SU-DHL-6 (cell line): ENCODE measurements at regions not wholly inside any gene's neighbourhood (a gene's known extent, or its start where the extent isn't known, plus 50 kb on each side); places are given as distances from the start of the nearest gene placed in this dataset.

Experiments
- H2AFZ ChIP-seq: fragments of 200-600 bp; sonication (generic); 2 replicates; pipeline ENCODE4 v1.6.1; 2014; ENCODE audit warnings: low read depth, mild to moderate bottlenecking, moderate library complexity, mixed read lengths, antibody characterized with exemption, low read length; ENCODE audit not compliant: severe bottlenecking
- H3F3A ChIP-seq: fragments of 200-600 bp; shearing (Covaris generic); 2 replicates; pipeline ENCODE4 v1.6.0; 2016; ENCODE audit warnings: antibody characterized with exemption, mild to moderate bottlenecking; ENCODE audit not compliant: insufficient read depth
- H3K27ac ChIP-seq: fragments of 200-600 bp; sonication (generic); 2 replicates; pipeline ENCODE4 v1.5.1; 2016; ENCODE audit warnings: low read depth, mild to moderate bottlenecking, low read length, moderate library complexity, mixed read lengths
- H3K27me3 ChIP-seq: fragments of 200-600 bp; sonication (generic), shearing (Covaris generic); 2 replicates; pipeline ENCODE4 v1.6.0; 2014; ENCODE audit warnings: mild to moderate bottlenecking, low read length
- H3K36me3 ChIP-seq: fragments of 200-600 bp; sonication (generic); 2 replicates; pipeline ENCODE4 v1.6.1; 2014; ENCODE audit warnings: mild to moderate bottlenecking, low read length, mixed read lengths
- H3K4me2 ChIP-seq: fragments of 300-600, 200-600 bp; shearing (Covaris generic), sonication (generic); 2 replicates; pipeline ENCODE4 v1.6.0; 2014; ENCODE audit warnings: low read length, low read depth, mild to moderate bottlenecking; ENCODE audit not compliant: poor library complexity, severe bottlenecking
- H3K4me3 ChIP-seq: fragments of 200-600 bp; sonication (generic); 2 replicates; pipeline ENCODE4 v1.5.1; 2014; ENCODE audit warnings: antibody characterized with exemption, low read length, mild to moderate bottlenecking, mixed read lengths; ENCODE audit not compliant: insufficient read depth, poor library complexity, severe bottlenecking
- H3K79me2 ChIP-seq: fragments of 200-600 bp; sonication (generic); 2 replicates; pipeline ENCODE4 v1.6.1; 2014; ENCODE audit warnings: mild to moderate bottlenecking, low read length, moderate library complexity; ENCODE audit not compliant: insufficient read depth
- H3K9ac ChIP-seq: fragments of 200-600 bp; sonication (generic); 2 replicates; pipeline ENCODE4 v1.7.0; 2014; ENCODE audit warnings: mild to moderate bottlenecking, low read length
- H3K9me2 ChIP-seq: fragments of 200-600 bp; sonication (generic); replicated peaks from 2 replicates; pipeline ENCODE4 v1.6.1; 2014; ENCODE audit warnings: low read length; ENCODE audit not compliant: insufficient read depth
- H3K9me3 ChIP-seq: fragments of 200-600 bp; sonication (generic); 2 replicates; pipeline ENCODE4 v1.6.1; 2014; ENCODE audit warnings: low read length, mixed read lengths; ENCODE audit not compliant: insufficient read depth
- H4K20me1 ChIP-seq: fragments of 200-600 bp; sonication (generic); 2 replicates; pipeline ENCODE4 v1.6.1; 2014; ENCODE audit warnings: low read depth, mild to moderate bottlenecking, antibody characterized with exemption, low read length, moderate library complexity, mixed read lengths
- EZH2phosphoT487 ChIP-seq: fragments of 200-600 bp; sonication (generic), shearing (Covaris generic); conservative IDR thresholded peaks from 2 replicates; pipeline ENCODE4 v1.6.1; 2018; ENCODE audit warnings: mild to moderate bottlenecking, antibody characterized with exemption, low read length, moderate library complexity, mixed read lengths
- TF ChIP-seq, protein P1 (sequence below): fragments of 200-600 bp; sonication (generic); IDR thresholded peaks from one replicate; pipeline ENCODE4 v1.5.1; 2017; ENCODE audit warnings: antibody characterized with exemption, mild to moderate bottlenecking, low read length, moderate library complexity; ENCODE audit not compliant: insufficient read depth, poor library complexity, severe bottlenecking

DNA sequence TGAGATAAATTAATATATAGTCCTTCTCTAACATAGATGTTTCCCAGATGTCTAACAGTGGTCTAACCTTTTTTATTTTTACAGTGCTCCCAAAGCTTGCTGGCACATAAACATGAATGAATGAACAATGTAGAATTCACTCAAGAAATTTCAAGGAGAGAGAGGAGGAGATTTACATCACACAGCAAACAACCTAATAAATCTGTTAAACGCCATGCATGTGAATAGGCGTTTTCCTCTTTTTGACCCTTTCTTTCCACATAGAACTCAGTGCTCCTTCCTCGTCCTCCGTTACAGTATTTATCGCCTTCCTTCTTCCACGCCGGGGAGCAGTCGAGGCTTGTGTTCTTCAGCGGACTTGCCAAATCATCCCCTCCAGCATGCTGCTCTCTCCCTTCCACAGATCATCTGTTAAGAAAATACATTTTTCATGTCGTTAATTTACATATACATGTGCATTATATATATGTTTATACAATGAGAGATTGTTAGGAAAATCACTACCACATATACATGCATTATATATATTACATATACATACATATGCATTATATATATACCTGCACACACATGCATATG lies 93.0 kb downstream of the SLC35B3 start:
- no peaks in the 10 kb centered on the region for H4K20me1 ChIP-seq
- no peak for TF ChIP-seq EZH2phosphoT487
- TF ChIP-seq, protein P1, sequence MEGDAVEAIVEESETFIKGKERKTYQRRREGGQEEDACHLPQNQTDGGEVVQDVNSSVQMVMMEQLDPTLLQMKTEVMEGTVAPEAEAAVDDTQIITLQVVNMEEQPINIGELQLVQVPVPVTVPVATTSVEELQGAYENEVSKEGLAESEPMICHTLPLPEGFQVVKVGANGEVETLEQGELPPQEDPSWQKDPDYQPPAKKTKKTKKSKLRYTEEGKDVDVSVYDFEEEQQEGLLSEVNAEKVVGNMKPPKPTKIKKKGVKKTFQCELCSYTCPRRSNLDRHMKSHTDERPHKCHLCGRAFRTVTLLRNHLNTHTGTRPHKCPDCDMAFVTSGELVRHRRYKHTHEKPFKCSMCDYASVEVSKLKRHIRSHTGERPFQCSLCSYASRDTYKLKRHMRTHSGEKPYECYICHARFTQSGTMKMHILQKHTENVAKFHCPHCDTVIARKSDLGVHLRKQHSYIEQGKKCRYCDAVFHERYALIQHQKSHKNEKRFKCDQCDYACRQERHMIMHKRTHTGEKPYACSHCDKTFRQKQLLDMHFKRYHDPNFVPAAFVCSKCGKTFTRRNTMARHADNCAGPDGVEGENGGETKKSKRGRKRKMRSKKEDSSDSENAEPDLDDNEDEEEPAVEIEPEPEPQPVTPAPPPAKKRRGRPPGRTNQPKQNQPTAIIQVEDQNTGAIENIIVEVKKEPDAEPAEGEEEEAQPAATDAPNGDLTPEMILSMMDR, result no peak
- no peaks in the 10 kb centered on the region for H3K79me2 ChIP-seq
- no peak overlapping the region for H3K27ac ChIP-seq
- H3K27me3 ChIP-seq, result no peaks in the 10 kb centered on the region; the same call in 1 of the 2 replicates
- H3K4me3 ChIP-seq, result no peak overlapping the region
- no peak overlapping the region for H2AFZ ChIP-seq
- no peak overlapping the region for H3K9ac ChIP-seq
- no peaks in the 10 kb centered on the region for H3K9me3 ChIP-seq
- no peaks in the 10 kb centered on the region for H3F3A ChIP-seq
- H3K4me2 ChIP-seq, result no peak overlapping the region
- no peaks in the 10 kb centered on the region for H3K9me2 ChIP-seq
- no peaks in the 10 kb centered on the region for H3K36me3 ChIP-seq

DNA sequence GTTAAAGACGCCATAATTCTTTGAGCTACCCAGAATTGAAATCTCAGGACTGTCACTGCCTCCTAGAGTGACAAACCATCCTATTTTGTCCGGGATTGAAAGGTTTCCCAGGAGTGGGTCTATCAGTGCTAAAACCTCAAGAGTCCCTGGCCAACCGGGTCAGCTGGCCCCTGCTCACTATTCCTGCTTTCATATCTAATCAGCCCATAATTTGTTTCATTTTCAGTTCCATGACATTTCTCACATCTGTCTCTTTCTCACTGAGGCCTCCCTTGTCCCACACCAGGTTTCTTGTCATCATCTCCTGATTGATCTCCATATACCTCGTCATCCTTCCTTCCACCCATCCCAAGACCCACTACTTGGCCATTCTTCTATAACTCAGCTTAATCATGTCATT lies 98.2 kb downstream of the SLC35B3 start:
- no peaks in the 10 kb centered on the region for H4K20me1 ChIP-seq
- TF ChIP-seq, protein P1, result no peak
- TF ChIP-seq EZH2phosphoT487, result no peak
- H2AFZ ChIP-seq, result no peak overlapping the region
- H3K9ac ChIP-seq, result no peak overlapping the region
- no peak overlapping the region for H3K27ac ChIP-seq
- no peaks in the 10 kb centered on the region for H3K36me3 ChIP-seq
- no peaks in the 10 kb centered on the region for H3K9me2 ChIP-seq
- H3K4me3 ChIP-seq, result no peak overlapping the region
- H3F3A ChIP-seq, result no peaks in the 10 kb centered on the region
- H3K27me3 ChIP-seq, result no peaks in the 10 kb centered on the region
- H3K4me2 ChIP-seq, result no peak overlapping the region
- no peaks in the 10 kb centered on the region for H3K9me3 ChIP-seq
- no peaks in the 10 kb centered on the region for H3K79me2 ChIP-seq

DNA sequence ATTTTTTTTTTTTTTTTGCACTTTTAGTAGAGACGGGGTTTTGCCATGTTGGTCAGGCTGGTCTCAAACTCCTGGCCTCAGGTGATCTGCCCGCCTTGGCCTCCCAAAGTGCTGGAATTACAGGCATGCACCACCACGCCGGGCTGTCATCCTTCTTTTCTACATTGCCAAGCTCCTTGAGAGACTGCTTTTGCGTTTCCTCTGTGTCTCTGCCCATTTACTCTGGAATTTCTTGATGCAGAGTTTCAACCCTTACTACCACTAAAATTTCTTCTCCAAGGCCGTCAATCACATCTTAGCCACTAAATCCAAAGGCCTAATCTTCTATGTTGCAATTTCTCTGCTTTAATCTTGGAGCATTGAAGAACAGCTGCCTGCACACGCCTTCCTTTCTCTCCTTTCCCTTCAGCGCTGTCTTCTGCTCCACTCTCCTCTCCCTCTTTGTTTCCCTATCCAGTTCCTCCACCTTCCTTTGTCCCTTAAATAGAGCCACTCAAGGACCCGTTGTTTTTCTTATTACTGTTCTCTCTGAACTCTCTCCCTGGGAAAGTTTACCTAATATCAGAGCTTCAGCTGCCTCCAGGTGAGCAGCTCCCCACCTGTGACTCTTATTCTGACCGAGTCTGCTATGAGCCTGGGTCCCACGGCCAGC lies 98.8 kb downstream of the SLC35B3 start:
- H2AFZ ChIP-seq, result no peak overlapping the region
- no peaks in the 10 kb centered on the region for H3K9me2 ChIP-seq
- no peak overlapping the region for H3K4me3 ChIP-seq
- H3K79me2 ChIP-seq, result no peaks in the 10 kb centered on the region
- no peaks in the 10 kb centered on the region for H3K27me3 ChIP-seq
- no peaks in the 10 kb centered on the region for H3F3A ChIP-seq
- H3K36me3 ChIP-seq, result no peaks in the 10 kb centered on the region
- no peaks in the 10 kb centered on the region for H4K20me1 ChIP-seq
- TF ChIP-seq, protein P1, result no peak
- TF ChIP-seq EZH2phosphoT487, result no peak
- H3K27ac ChIP-seq, result no peak overlapping the region
- H3K4me2 ChIP-seq, result no peak overlapping the region
- no peak overlapping the region for H3K9ac ChIP-seq
- no peaks in the 10 kb centered on the region for H3K9me3 ChIP-seq
